Fibroblast of lung (primary cell): ENCODE measurements at regions not wholly inside any gene's neighbourhood (a gene's known extent, or its start where the extent isn't known, plus 50 kb on each side); places are given as distances from the start of the nearest gene placed in this dataset.

Experiments used
- EZH2 ChIP-seq: IDR thresholded peaks from 2 replicates; pipeline ENCODE4 v1.5.1; 2012; ENCODE audit warnings: low read length, control low read depth, mild to moderate bottlenecking; ENCODE audit errors: missing control alignments
- TF ChIP-seq, protein P1 (sequence below), 2 donors: IDR thresholded peaks in 1 of 2; conservative IDR thresholded peaks in 1 of 2; 1 replicate in 1 of 2; 2 replicates in 1 of 2; pipeline ENCODE4 v1.5.1; 2011 to 2012; ENCODE audit warnings: low read length in 2 of 2, control low read depth in 1 of 2, inconsistent platforms in 1 of 2, low read depth in 1 of 2, mild to moderate bottlenecking in 1 of 2

DNA sequence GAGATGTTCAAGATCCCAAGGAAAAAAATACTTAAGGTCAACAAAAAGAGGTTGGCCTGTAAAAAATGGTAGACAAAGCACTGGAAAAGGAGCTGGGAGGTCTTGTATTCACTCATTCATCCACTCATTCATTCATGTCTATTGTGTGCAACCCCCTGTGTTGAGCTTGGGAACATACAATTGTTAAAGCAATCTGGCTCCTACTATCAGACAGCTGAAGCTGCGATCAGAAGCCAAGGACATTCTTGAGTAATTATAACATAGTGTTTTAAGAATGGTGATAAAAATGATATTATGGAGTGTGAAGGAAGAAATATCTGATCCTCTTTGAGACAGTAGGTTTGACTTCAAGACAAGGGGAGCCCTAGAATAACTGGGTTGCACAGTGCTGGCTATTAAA lies 693.4 kb downstream of the TOX3 start:
- TF ChIP-seq, protein P1, sequence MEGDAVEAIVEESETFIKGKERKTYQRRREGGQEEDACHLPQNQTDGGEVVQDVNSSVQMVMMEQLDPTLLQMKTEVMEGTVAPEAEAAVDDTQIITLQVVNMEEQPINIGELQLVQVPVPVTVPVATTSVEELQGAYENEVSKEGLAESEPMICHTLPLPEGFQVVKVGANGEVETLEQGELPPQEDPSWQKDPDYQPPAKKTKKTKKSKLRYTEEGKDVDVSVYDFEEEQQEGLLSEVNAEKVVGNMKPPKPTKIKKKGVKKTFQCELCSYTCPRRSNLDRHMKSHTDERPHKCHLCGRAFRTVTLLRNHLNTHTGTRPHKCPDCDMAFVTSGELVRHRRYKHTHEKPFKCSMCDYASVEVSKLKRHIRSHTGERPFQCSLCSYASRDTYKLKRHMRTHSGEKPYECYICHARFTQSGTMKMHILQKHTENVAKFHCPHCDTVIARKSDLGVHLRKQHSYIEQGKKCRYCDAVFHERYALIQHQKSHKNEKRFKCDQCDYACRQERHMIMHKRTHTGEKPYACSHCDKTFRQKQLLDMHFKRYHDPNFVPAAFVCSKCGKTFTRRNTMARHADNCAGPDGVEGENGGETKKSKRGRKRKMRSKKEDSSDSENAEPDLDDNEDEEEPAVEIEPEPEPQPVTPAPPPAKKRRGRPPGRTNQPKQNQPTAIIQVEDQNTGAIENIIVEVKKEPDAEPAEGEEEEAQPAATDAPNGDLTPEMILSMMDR (conservative IDR thresholded peaks at IDR 0.05 in 1 of 2, IDR thresholded peaks at IDR 0.05 in 1 of 2; ENCODE audit: low read depth in 1 of 2, low read length in 2 of 2), result no peak
- TF ChIP-seq EZH2, result no peak
